CD8-positive, alpha-beta memory T cell (primary cell): ENCODE measurements at regions not wholly inside any gene's neighbourhood (a gene's known extent, or its start where the extent isn't known, plus 50 kb on each side); places are given as distances from the start of the nearest gene placed in this dataset.
A peak's percentile ranks its signal among the peaks of the same experiment; 100 is the strongest.
"Not testable (repeated sequence)": the region's sequence is repeated elsewhere in the genome, so short reads cannot be mapped to it uniquely, and the experiment has no call there.

Experiments
- CTCF ChIA-PET: fragments of 350-600 bp; sonication (Branson Sonifier 250); formaldehyde crosslinking; loops from one replicate; lab custom pipeline; 2021; ENCODE audit warnings: antibody characterized with exemption; lab: Charles Lee
- POLR2A ChIA-PET: fragments of 350-600 bp; sonication (Branson Sonifier 250); formaldehyde crosslinking; loops from one replicate; lab custom pipeline; 2021; ENCODE audit warnings: antibody characterized with exemption; lab: Charles Lee
- DNase-seq, 5 donors: peaks; one replicate each; pipeline versions ENCODE4 v3.0.0 to v3.0.0-alpha.2; 2020 to 2022; ENCODE audit warnings: mixed read lengths in 1 of 5
- H3K27ac ChIP-seq: one replicate; pipeline ENCODE4 v1.7.0; 2013; ENCODE audit warnings: low read depth, mild to moderate bottlenecking, low read length, moderate library complexity
- H3K27me3 ChIP-seq: 2 replicates; pipeline ENCODE4 v1.7.0; 2013; ENCODE audit warnings: low read length, mild to moderate bottlenecking; ENCODE audit not compliant: insufficient read depth, poor library complexity, severe bottlenecking
- H3K36me3 ChIP-seq: 2 replicates; pipeline ENCODE4 v1.7.0; 2013; ENCODE audit warnings: mild to moderate bottlenecking, low read length, moderate library complexity; ENCODE audit not compliant: insufficient read depth
- H3K4me1 ChIP-seq: 2 replicates; pipeline ENCODE4 v1.7.0; 2013; ENCODE audit warnings: mild to moderate bottlenecking, low read length, moderate library complexity; ENCODE audit not compliant: insufficient read depth
- H3K4me3 ChIP-seq: 2 replicates; pipeline ENCODE4 v1.7.0; 2013; ENCODE audit warnings: mild to moderate bottlenecking, low read length
- H3K9me3 ChIP-seq: 2 replicates; pipeline ENCODE4 v1.7.0; 2013; ENCODE audit warnings: mild to moderate bottlenecking, low read length
- H3K27ac Mint-ChIP-seq, 8 donors: one replicate each; pipeline ENCODE4 v1.8.0; 2020 to 2021; ENCODE audit warnings: mixed read lengths in 8 of 8, mild to moderate bottlenecking in 6 of 8, inconsistent platforms in 3 of 8, moderate library complexity in 3 of 8
- H3K27me3 Mint-ChIP-seq, 2 donors: one replicate each; pipeline ENCODE4 v1.8.0; 2020 to 2021; ENCODE audit warnings: mixed read lengths in 2 of 2, mild to moderate bottlenecking in 1 of 2, moderate library complexity in 1 of 2
- H3K36me3 Mint-ChIP-seq, 3 donors: one replicate each; pipeline ENCODE4 v1.8.0; 2020 to 2021; ENCODE audit warnings: mixed read lengths in 3 of 3, inconsistent platforms in 1 of 3, mild to moderate bottlenecking in 1 of 3
- H3K4me1 Mint-ChIP-seq, 3 donors: one replicate each; pipeline ENCODE4 v1.8.0; 2020 to 2021; ENCODE audit warnings: mixed read lengths in 3 of 3, inconsistent platforms in 1 of 3, mild to moderate bottlenecking in 1 of 3
- H3K4me3 Mint-ChIP-seq, 7 donors: one replicate each; pipeline ENCODE4 v1.8.0; 2020 to 2021; ENCODE audit warnings: mixed read lengths in 7 of 7, mild to moderate bottlenecking in 6 of 7, moderate library complexity in 4 of 7, inconsistent platforms in 2 of 7
- H3K9me3 Mint-ChIP-seq, 5 donors: one replicate each; pipeline ENCODE4 v1.8.0; 2020 to 2022; ENCODE audit warnings: mixed read lengths in 5 of 5, mild to moderate bottlenecking in 3 of 5, moderate library complexity in 2 of 5, inconsistent platforms in 1 of 5

DNA sequence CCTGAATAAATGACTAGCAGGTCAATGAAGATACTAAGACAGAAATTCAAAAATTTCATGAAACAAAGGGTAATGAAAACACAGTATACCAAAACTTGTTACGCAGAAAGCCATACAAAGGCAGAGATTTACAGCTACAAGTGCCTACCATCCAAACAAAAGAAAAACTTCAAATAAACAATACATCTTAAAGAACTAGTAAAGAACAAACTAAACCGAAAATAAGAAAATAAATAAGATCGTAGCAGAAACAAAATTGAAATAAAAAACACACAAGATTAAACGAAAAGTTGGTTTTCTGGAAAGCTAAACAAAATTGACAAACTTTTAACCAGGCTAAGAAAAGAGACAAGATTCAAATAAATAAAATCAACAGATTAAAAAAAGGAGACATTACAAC is 51.5 kb downstream of the VPREB1 start:
- peak overlapping the region in 2 of 7 donors; percentile 15 to 49 for H3K4me3 Mint-ChIP-seq
- H3K27me3 Mint-ChIP-seq, H3K4me3 ChIP-seq, H3K36me3 ChIP-seq, H3K9me3 Mint-ChIP-seq, CTCF ChIA-PET, DNase-seq, H3K4me1 ChIP-seq, H3K27ac Mint-ChIP-seq, H3K9me3 ChIP-seq, H3K27me3 ChIP-seq, H3K27ac ChIP-seq, POLR2A ChIA-PET: not testable (repeated sequence)
- peaks cover 0 to 25% (median 5%) of the 10 kb centered on the region in 3 donors for H3K36me3 Mint-ChIP-seq
- H3K4me1 Mint-ChIP-seq = peaks cover 20 to 29% (median 29%) of the 10 kb centered on the region in 3 donors

DNA sequence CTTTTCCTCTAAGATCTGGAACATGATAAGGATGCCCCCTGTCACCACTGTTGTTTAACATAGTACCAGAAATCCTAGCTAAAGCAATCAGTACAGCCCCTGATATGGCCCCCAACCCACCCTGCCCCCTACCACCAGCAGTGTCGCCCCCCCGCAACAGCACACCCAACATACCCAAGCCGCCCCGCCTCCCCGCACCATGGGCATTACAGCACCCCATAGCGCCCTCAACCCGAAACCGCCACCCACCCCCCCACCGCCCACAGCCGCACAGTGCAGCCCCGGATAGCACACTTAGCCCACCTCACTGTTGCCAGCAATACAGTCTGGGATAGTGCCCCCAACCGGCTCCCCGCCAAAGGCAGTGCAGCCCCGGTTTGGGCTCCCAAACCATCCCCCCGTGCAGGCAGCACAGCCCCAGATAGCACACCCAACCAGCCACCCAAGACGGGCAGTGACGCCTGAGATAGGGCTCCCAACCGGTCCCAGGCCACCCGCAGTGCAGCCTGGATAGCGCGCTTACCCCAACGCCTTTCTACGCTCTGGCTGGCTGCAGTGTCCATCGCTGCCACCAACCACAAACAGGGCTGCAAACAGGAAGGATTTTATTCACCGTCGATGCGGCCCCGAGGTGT is 52.7 kb downstream of the VPREB1 start:
- Mint-ChIP-seq H3K27ac (peak overlapping the region; percentile 50 to 93 (median 72)), H3K4me3 (peak overlapping the region; percentile 81 to 97 (median 90)), H3K36me3 (peaks cover 0 to 19% (median 5%) of the 10 kb centered on the region in 3 donors), H3K4me1 (peaks cover 21 to 33% (median 32%) of the 10 kb centered on the region in 3 donors)
- peak in 1 of 5 donors; percentile 10 for DNase-seq
- H3K27me3 ChIP-seq, H3K9me3 Mint-ChIP-seq, H3K36me3 ChIP-seq, POLR2A ChIA-PET, CTCF ChIA-PET, H3K9me3 ChIP-seq, H3K4me1 ChIP-seq, H3K27me3 Mint-ChIP-seq: not testable (repeated sequence)
- H3K27ac ChIP-seq = peak overlapping the region; percentile 51
- peak overlapping the region; percentile 63 for H3K4me3 ChIP-seq

DNA sequence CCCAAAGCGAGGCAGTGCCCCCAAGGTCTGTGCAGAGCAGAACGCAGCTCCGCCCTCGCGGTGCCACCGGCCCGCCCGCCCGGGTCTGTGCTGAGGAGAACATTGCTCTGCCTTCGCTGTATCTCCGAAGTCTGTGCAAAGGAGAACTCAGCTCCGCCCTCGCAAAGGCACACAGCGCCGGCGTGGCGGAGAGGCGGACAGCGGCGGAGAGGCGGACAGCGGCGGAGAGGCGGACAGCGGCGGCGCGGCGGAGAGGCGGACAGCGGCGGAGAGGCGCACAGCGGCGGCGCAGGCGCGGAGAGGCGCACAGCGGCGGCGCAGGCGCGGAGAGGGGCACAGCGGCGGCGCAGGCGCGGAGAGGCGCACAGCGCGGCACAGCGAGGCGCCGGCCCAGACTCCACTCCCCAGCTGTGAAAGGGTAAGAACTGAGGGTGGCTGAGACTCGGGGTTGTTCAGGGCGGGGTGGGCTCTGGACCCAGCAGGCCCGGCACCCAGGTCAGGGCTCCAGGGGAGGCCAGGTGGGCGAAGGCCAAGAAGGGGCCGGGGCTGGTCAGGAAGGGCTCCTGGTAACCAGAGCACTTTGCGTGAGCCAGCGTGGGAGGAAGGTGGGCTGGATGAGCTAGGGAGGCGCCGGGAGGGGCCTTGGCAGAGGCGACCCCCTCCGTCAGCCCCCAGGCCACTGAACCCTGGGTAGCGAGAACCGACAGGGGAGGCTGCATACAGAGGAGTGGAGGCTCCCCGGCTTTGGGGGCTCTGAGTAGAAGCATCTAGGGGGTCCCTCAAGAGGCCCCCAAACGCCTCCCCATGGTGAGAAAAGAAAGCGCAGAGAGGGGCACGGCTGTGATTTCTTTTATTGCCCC is 53.4 kb downstream of the VPREB1 start:
- H3K9me3 Mint-ChIP-seq, H3K27me3 ChIP-seq, POLR2A ChIA-PET, H3K36me3 ChIP-seq, H3K4me1 ChIP-seq, CTCF ChIA-PET, H3K27me3 Mint-ChIP-seq, H3K9me3 ChIP-seq: not testable (repeated sequence)
- Mint-ChIP-seq H3K4me3 (peak overlapping the region; percentile 81 to 97 (median 90)), H3K4me1 (peaks cover 21 to 33% (median 32%) of the 10 kb centered on the region in 3 donors), H3K36me3 (peaks cover 0 to 16% (median 5%) of the 10 kb centered on the region in 3 donors), H3K27ac (peak overlapping the region; percentile 50 to 93 (median 76))
- H3K4me3 ChIP-seq = peak overlapping the region; percentile 65
- peak; percentile 64 to 84 (median 81) for DNase-seq
- peak overlapping the region; percentile 65 for H3K27ac ChIP-seq

DNA sequence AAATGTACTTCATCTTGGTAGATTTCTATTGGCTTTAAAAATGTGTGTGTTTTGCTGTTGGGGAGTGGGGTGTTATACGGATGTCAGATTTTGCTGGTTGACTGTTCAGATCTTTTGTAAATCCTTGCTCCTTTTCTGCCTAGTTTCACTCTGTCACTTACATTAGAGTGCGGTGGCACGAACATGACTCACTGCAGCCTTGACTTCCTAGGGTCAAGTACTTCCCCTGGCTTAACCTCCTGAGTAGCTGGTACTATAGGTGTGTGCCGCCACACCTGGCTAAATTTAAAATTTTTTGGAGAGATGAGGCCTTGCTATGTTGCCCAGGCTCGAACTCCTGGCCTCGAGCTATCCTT is 54.0 kb downstream of the VPREB1 start:
- peak overlapping the region; percentile 65 for H3K4me3 ChIP-seq
- H3K9me3 Mint-ChIP-seq, POLR2A ChIA-PET, DNase-seq, CTCF ChIA-PET, H3K9me3 ChIP-seq, H3K4me1 ChIP-seq, H3K27me3 ChIP-seq, H3K27ac ChIP-seq, H3K36me3 ChIP-seq, H3K27me3 Mint-ChIP-seq, H3K36me3 Mint-ChIP-seq: not testable (repeated sequence)
- H3K4me1 Mint-ChIP-seq = peaks cover 21 to 33% (median 32%) of the 10 kb centered on the region in 3 donors
- peak overlapping the region in 5 of 8 donors; percentile 32 to 93 (median 73) for H3K27ac Mint-ChIP-seq
- H3K4me3 Mint-ChIP-seq = peak overlapping the region; percentile 81 to 97 (median 90)

DNA sequence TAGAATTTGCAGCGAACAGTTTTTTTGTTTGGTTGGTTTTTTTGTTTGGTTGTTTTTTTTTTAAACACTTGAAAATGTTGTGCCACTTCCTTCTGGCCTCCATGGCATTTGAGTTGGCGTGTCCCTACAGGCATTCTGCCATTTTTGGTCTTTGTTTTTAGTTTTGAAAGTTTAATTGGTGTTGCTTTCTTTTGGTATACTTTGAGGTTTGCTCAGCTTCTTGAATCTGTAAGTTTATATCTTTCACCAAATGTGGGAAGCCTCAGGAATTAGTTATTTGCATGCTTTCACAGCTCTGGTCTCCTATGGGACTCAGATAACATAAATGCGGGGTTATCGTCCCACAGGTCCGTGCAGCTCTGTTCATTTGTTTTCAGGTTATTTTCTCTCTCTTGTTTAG is 55.9 kb downstream of the VPREB1 start:
- peaks cover 4 to 20% (median 10%) of the 10 kb centered on the region in 3 donors for H3K36me3 Mint-ChIP-seq
- CTCF ChIA-PET, H3K27ac ChIP-seq, H3K27me3 Mint-ChIP-seq, DNase-seq, H3K9me3 Mint-ChIP-seq, H3K4me1 ChIP-seq, H3K36me3 ChIP-seq, H3K4me3 ChIP-seq, H3K27me3 ChIP-seq, POLR2A ChIA-PET, H3K9me3 ChIP-seq: not testable (repeated sequence)
- H3K27ac Mint-ChIP-seq = peak overlapping the region in 1 of 8 donors; percentile 28
- peaks cover 21 to 33% (median 32%) of the 10 kb centered on the region in 3 donors for H3K4me1 Mint-ChIP-seq
- H3K4me3 Mint-ChIP-seq = peak overlapping the region in 2 of 7 donors; percentile 27 to 83

DNA sequence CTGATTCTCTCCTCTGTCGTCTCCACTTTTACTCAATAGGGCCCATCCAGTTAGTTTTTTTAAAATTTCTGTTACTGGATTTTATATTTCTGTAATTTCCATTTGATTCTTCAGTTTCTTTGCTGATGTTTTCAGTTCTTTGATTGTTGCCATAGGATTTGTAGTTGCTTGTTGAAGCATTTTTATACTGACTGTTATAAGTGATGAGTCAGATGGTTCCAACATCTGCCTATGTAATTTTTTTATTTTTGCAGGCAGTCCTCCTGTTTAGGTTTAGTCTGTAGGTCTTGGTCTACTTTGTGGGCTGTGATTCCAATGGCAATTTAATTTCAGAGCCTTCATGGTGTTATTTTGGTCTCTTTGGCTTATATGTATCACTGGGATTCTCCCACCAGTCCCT is 56.4 kb downstream of the VPREB1 start:
- DNase-seq, H3K9me3 Mint-ChIP-seq, H3K27me3 ChIP-seq, H3K4me1 ChIP-seq, CTCF ChIA-PET, H3K27ac Mint-ChIP-seq, H3K9me3 ChIP-seq, H3K4me3 ChIP-seq, POLR2A ChIA-PET, H3K36me3 ChIP-seq, H3K27ac ChIP-seq, H3K27me3 Mint-ChIP-seq: not testable (repeated sequence)
- peaks cover 21 to 30% (median 29%) of the 10 kb centered on the region in 3 donors for H3K4me1 Mint-ChIP-seq
- H3K36me3 Mint-ChIP-seq = peaks cover 4 to 25% (median 12%) of the 10 kb centered on the region in 3 donors
- peak overlapping the region in 1 of 7 donors; percentile 63 for H3K4me3 Mint-ChIP-seq

DNA sequence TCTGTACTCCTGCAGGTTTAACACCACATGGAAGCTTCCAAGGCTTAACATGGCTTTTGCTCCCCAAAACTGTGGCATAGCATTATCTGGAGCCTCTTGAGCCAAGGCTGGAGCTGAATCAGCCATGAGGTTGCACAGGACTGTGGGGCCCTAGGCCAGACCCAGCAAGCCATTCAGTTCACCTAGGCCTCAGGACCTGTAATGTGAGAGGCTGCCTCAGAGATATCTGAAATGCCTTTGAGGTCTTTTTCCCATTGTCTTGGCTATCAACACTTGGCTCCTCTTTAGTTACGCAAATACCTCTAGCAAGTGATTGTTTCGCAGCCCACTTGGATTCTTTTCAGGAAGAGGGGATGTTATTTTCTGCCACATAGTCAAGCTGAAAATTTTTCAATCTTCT is 72.0 kb downstream of the VPREB1 start:
- DNase-seq = no peak
- ChIA-PET CTCF (no interaction called here), POLR2A (no interaction called here)
- H3K36me3 Mint-ChIP-seq = peaks cover 17 to 67% (median 20%) of the 10 kb centered on the region in 3 donors
- no peak overlapping the region for H3K4me3 ChIP-seq
- H3K9me3 ChIP-seq = no peaks in the 10 kb centered on the region
- no peaks in the 10 kb centered on the region for H3K4me1 Mint-ChIP-seq
- H3K27me3 Mint-ChIP-seq = no peaks in the 10 kb centered on the region
- H3K36me3 ChIP-seq = peaks cover 17% of the 10 kb centered on the region
- H3K27me3 ChIP-seq = no peaks in the 10 kb centered on the region
- no peaks in the 10 kb centered on the region for H3K4me1 ChIP-seq
- H3K4me3 Mint-ChIP-seq = no peak overlapping the region
- H3K27ac Mint-ChIP-seq = peak overlapping the region in 1 of 8 donors; percentile 15
- no peak overlapping the region for H3K27ac ChIP-seq
- peaks cover 0 to 4% (median 0%) of the 10 kb centered on the region in 5 donors for H3K9me3 Mint-ChIP-seq

DNA sequence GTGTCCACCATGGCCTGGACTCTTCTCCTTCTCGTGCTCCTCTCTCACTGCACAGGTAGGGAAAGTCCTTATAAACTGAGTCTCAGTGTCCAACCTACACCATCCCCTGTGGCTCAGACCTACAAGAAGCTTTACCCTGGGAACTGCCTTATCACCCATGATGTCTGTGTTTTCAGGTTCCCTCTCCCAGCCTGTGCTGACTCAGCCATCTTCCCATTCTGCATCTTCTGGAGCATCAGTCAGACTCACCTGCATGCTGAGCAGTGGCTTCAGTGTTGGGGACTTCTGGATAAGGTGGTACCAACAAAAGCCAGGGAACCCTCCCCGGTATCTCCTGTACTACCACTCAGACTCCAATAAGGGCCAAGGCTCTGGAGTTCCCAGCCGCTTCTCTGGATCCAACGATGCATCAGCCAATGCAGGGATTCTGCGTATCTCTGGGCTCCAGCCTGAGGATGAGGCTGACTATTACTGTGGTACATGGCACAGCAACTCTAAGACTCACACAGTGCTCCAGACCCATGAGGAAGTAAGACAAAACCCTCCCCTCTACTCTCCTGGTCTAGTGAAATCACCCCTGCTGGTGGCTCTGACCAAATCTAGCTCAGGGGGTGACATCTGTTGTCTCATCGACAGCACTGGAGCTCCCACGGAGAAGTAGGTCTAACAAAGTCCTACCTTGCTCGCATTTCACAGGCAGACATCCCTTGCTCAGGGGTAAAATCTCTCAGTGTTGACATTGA is 74.3 kb downstream of the VPREB1 start:
- Histone ChIP-seq H3K9me3 (no peaks in the 10 kb centered on the region), H3K27ac (no peak overlapping the region), H3K36me3 (peaks cover 17% of the 10 kb centered on the region), H3K4me3 (no peak overlapping the region), H3K4me1 (no peaks in the 10 kb centered on the region), H3K27me3 (no peaks in the 10 kb centered on the region)
- DNase-seq = no peak
- peaks cover 16 to 56% (median 20%) of the 10 kb centered on the region in 3 donors for H3K36me3 Mint-ChIP-seq
- no peaks in the 10 kb centered on the region for H3K27me3 Mint-ChIP-seq
- CTCF ChIA-PET = no interaction called here
- H3K4me1 Mint-ChIP-seq = no peaks in the 10 kb centered on the region
- H3K4me3 Mint-ChIP-seq = no peak overlapping the region
- peak overlapping the region in 2 of 8 donors; percentile 33 to 80 for H3K27ac Mint-ChIP-seq
- POLR2A ChIA-PET = no interaction called here
- peaks cover 0 to 4% (median 0%) of the 10 kb centered on the region in 5 donors for H3K9me3 Mint-ChIP-seq
